Ishikawa (cell line): ENCODE measurements at regions not wholly inside any gene's neighbourhood (a gene's known extent, or its start where the extent isn't known, plus 50 kb on each side); places are given as distances from the start of the nearest gene placed in this dataset.
A peak's percentile ranks its signal among the peaks of the same experiment; 100 is the strongest.

Experiments used
- CEBPB ChIP-seq: IDR thresholded peaks from 2 replicates; pipeline ENCODE4 v1.6.1; 2012
- CREB1 ChIP-seq: IDR thresholded peaks from 2 replicates; pipeline ENCODE4 v1.6.1; 2012; ENCODE audit warnings: low read depth
- EGR1 ChIP-seq: IDR thresholded peaks from 2 replicates; pipeline ENCODE4 v1.6.1; 2012
- EP300 ChIP-seq: IDR thresholded peaks from 2 replicates; pipeline ENCODE4 v1.6.1; 2012; ENCODE audit warnings: borderline replicate concordance
- FOXM1 ChIP-seq: IDR thresholded peaks from 2 replicates; pipeline ENCODE4 v1.6.1; 2012; ENCODE audit warnings: low read depth, borderline replicate concordance
- MAX ChIP-seq: IDR thresholded peaks from 2 replicates; pipeline ENCODE4 v1.6.1; 2012
- NFIC ChIP-seq: IDR thresholded peaks from 2 replicates; pipeline ENCODE4 v1.6.1; 2012
- RAD21 ChIP-seq: IDR thresholded peaks from 2 replicates; pipeline ENCODE4 v1.6.1; 2012; ENCODE audit warnings: low read depth
- REST ChIP-seq: IDR thresholded peaks from 2 replicates; pipeline ENCODE4 v1.6.1; 2012; ENCODE audit warnings: low read depth, mild to moderate bottlenecking
- TAF1 ChIP-seq: IDR thresholded peaks from 2 replicates; pipeline ENCODE4 v1.6.1; 2012; ENCODE audit warnings: low read depth, mild to moderate bottlenecking
- TCF12 ChIP-seq: IDR thresholded peaks from 2 replicates; pipeline ENCODE4 v1.6.1; 2012; ENCODE audit warnings: low read depth
- TEAD4 ChIP-seq: IDR thresholded peaks from 2 replicates; pipeline ENCODE4 v1.6.1; 2012
- USF1 ChIP-seq: IDR thresholded peaks from 2 replicates; pipeline ENCODE4 v1.6.1; 2012
- YY1 ChIP-seq: IDR thresholded peaks from 2 replicates; pipeline ENCODE4 v1.6.1; 2012; ENCODE audit warnings: low read depth
- ZBTB7A ChIP-seq: IDR thresholded peaks from 2 replicates; pipeline ENCODE4 v1.6.1; 2012; ENCODE audit warnings: low read depth

GRCh38 chr15:38862099-38862498 is 297.5 kb upstream of the RASGRP1 start:
- no peak for TF ChIP-seq TCF12
- no peak for TF ChIP-seq REST
- TF ChIP-seq USF1, result no peak
- TF ChIP-seq TEAD4, result no peak
- no peak for TF ChIP-seq EP300
- no peak for TF ChIP-seq TAF1
- no peak for TF ChIP-seq MAX
- no peak for TF ChIP-seq CREB1
- no peak for TF ChIP-seq YY1
- no peak for TF ChIP-seq NFIC
- no peak for TF ChIP-seq CEBPB
- TF ChIP-seq ZBTB7A, result no peak
- no peak for TF ChIP-seq FOXM1

- TF ChIP-seq EP300 (no peak), TEAD4 (no peak), EGR1 (no peak), ZBTB7A (no peak)
Observed at GRCh38 chr15:38863381-38863780, 298.8 kb upstream of the RASGRP1 start.

- TF ChIP-seq TCF12 (no peak), MAX (0 out of 2 replicates have a peak, but pooled peaks have one; percentile 36)
Observed at GRCh38 chr15:38864122-38864521, 299.5 kb upstream of the RASGRP1 start.

GRCh38 chr15:38864827-38865581 is 300.4 kb upstream of the RASGRP1 start:
- TF ChIP-seq MAX (no peak), CREB1 (no peak), YY1 (no peak), TCF12 (no peak), FOXM1 (no peak), RAD21 (no peak), REST (no peak), NFIC (no peak), TEAD4 (no peak), USF1 (no peak), CEBPB (no peak), TAF1 (no peak), EGR1 (no peak), ZBTB7A (no peak), EP300 (no peak)

GRCh38 chr15:38867556-38867955 is 302.9 kb upstream of the RASGRP1 start:
- no peak for TF ChIP-seq CREB1
- TF ChIP-seq NFIC, result no peak

- TF ChIP-seq USF1, result no peak
- TF ChIP-seq MAX, result no peak
- no peak for TF ChIP-seq FOXM1
- no peak for TF ChIP-seq RAD21
- TF ChIP-seq CREB1, result no peak
- no peak for TF ChIP-seq TAF1
- TF ChIP-seq REST, result no peak
- no peak for TF ChIP-seq TEAD4
- no peak for TF ChIP-seq YY1
- TF ChIP-seq TCF12, result no peak
- no peak for TF ChIP-seq EP300
- TF ChIP-seq NFIC, result no peak
- TF ChIP-seq EGR1, result no peak
- TF ChIP-seq CEBPB, result no peak
- no peak for TF ChIP-seq ZBTB7A
Observed at GRCh38 chr15:38868326-38869114, 303.9 kb upstream of the RASGRP1 start.
